GM12891 (cell line): ENCODE measurements at regions not wholly inside any gene's neighbourhood (a gene's known extent, or its start where the extent isn't known, plus 50 kb on each side); places are given as distances from the start of the nearest gene placed in this dataset.

Experiments
- DNase-seq: peaks from one replicate; pipeline ENCODE4 v3.0.0; 2011; ENCODE audit warnings: low spot score; ENCODE audit not compliant: insufficient read length
- FAIRE-seq: peaks from 2 replicates; lab custom pipeline; 2011; peaks lifted over from hg19 to GRCh38; lab: Jason Lieb, UNC
- PAX5 ChIP-seq: IDR thresholded peaks from 2 replicates; pipeline ENCODE4 v1.6.1; 2011; ENCODE audit warnings: low read length, moderate library complexity, mild to moderate bottlenecking; ENCODE audit not compliant: insufficient read depth, severe bottlenecking
- POLR2A ChIP-seq: IDR thresholded peaks from 2 replicates; pipeline ENCODE4 v1.6.1; 2011; ENCODE audit warnings: low read depth, low read length, control low read depth
- POLR2AphosphoS5 ChIP-seq: IDR thresholded peaks from 2 replicates; pipeline ENCODE4 v1.6.1; 2011; ENCODE audit warnings: low read depth, low read length, control low read depth
- POU2F2 ChIP-seq: IDR thresholded peaks from 2 replicates; pipeline ENCODE4 v1.6.1; 2011; ENCODE audit warnings: low read depth, mild to moderate bottlenecking, control low read depth, low read length, moderate library complexity
- SPI1 ChIP-seq: IDR thresholded peaks from 2 replicates; pipeline ENCODE4 v1.6.1; 2011; ENCODE audit warnings: low read depth, low read length, control low read depth
- TAF1 ChIP-seq: IDR thresholded peaks from 2 replicates; pipeline ENCODE4 v1.6.1; 2011; ENCODE audit warnings: low read depth, low read length, control low read depth

GRCh38 chr7:92934096-92934495 is 97.7 kb upstream of the CDK6 start:
- DNase-seq (no peak), FAIRE-seq (no peak)
- TF ChIP-seq PAX5, result no peak
- TF ChIP-seq TAF1, result no peak
- no peak for TF ChIP-seq SPI1
- no peak for TF ChIP-seq POU2F2
- no peak for TF ChIP-seq POLR2A
- TF ChIP-seq POLR2AphosphoS5, result no peak

- FAIRE-seq, result no peak
- TF ChIP-seq TAF1 (no peak), POLR2AphosphoS5 (no peak)
- DNase-seq, result no peak
Measured at GRCh38 chr7:92932450-92932849, 96.1 kb upstream of the CDK6 start.

- DNase-seq, result no peak
- TF ChIP-seq POU2F2, result no peak
- no peak for FAIRE-seq
Measured at GRCh38 chr7:92930404-92930803, 94.0 kb upstream of the CDK6 start.

- TF ChIP-seq POU2F2 (no peak), PAX5 (no peak), POLR2A (no peak), SPI1 (no peak), TAF1 (no peak), POLR2AphosphoS5 (no peak)
- DNase-seq, result no peak
- no peak for FAIRE-seq
Measured at GRCh38 chr7:92926697-92927044, 90.3 kb upstream of the CDK6 start.

- DNase-seq, result no peak
Measured at GRCh38 chr7:92925876-92926696, 89.7 kb upstream of the CDK6 start.

GRCh38 chr7:92924800-92925199 is 88.4 kb upstream of the CDK6 start:
- TF ChIP-seq PAX5 (no peak), POLR2A (no peak), SPI1 (no peak), TAF1 (no peak), POLR2AphosphoS5 (no peak), POU2F2 (no peak)
- DNase-seq (no peak), FAIRE-seq (no peak)

More at GRCh38 chr7:92925876-92926696, 89.7 kb upstream of the CDK6 start:
- FAIRE-seq, result no peak
- TF ChIP-seq POU2F2 (no peak), PAX5 (no peak), POLR2AphosphoS5 (no peak), POLR2A (no peak), SPI1 (no peak), TAF1 (no peak)

- DNase-seq, result no peak
- no peak for FAIRE-seq
- TF ChIP-seq TAF1 (no peak), POLR2A (no peak), PAX5 (no peak), SPI1 (no peak), POLR2AphosphoS5 (no peak), POU2F2 (no peak)
Measured at GRCh38 chr7:92917230-92917629, 80.9 kb upstream of the CDK6 start.

GRCh38 chr7:92916770-92917224 is 80.4 kb upstream of the CDK6 start:
- no peak for FAIRE-seq
- TF ChIP-seq POU2F2 (no peak), SPI1 (no peak), TAF1 (no peak), POLR2A (no peak), PAX5 (no peak), POLR2AphosphoS5 (no peak)
- DNase-seq, result no peak

GRCh38 chr7:92915348-92915747 is 79.0 kb upstream of the CDK6 start:
- DNase-seq (no peak), FAIRE-seq (no peak)
- no peak for TF ChIP-seq POLR2A
- TF ChIP-seq POLR2AphosphoS5, result no peak
- TF ChIP-seq POU2F2, result no peak

- TF ChIP-seq POU2F2, result no peak
- no peak for TF ChIP-seq TAF1
- TF ChIP-seq POLR2A, result no peak
- FAIRE-seq (no peak), DNase-seq (no peak)
Measured at GRCh38 chr7:92914645-92915044, 78.3 kb upstream of the CDK6 start.

- DNase-seq (no peak), FAIRE-seq (no peak)
- TF ChIP-seq PAX5 (no peak), SPI1 (no peak), POLR2AphosphoS5 (no peak), TAF1 (no peak), POLR2A (no peak), POU2F2 (no peak)
Measured at GRCh38 chr7:92913849-92914248, 77.5 kb upstream of the CDK6 start.
